ENCODE measurements at regions not wholly inside any gene's neighbourhood (a gene's known extent, or its start where the extent isn't known, plus 50 kb on each side); places are given as distances from the start of the nearest gene placed in this dataset.

- no peak for TF ChIP-seq POLR2A (IDR thresholded peaks at IDR 0.05)
- TF ChIP-seq CTCF (IDR thresholded peaks at IDR 0.05) = no peak
- TF ChIP-seq POLR2AphosphoS5 (IDR thresholded peaks at IDR 0.05; ENCODE audit: insufficient read depth in 1 of 2, low read depth in 1 of 2) = no peak
Observed at GRCh38 chr6:40194447-40195170, 260.3 kb upstream of the MOCS1 start.
